CD4-positive, alpha-beta T cell (primary cell): ENCODE measurements at regions not wholly inside any gene's neighbourhood (a gene's known extent, or its start where the extent isn't known, plus 50 kb on each side); places are given as distances from the start of the nearest gene placed in this dataset.

Experiments used
- ATAC-seq: fragments of 200-7000 bp; cut with Tn5 transposase; one replicate; pipeline ENCODE4 v1.10.0; 2022; ENCODE audit warnings: mild to moderate bottlenecking; ENCODE audit not compliant: poor library complexity
- CTCF ChIA-PET: fragments of 350-600 bp; sonication (Branson Sonifier 250); formaldehyde crosslinking; loops from one replicate; lab custom pipeline; 2021; ENCODE audit warnings: antibody characterized with exemption, inconsistent platforms; lab: Charles Lee
- POLR2A ChIA-PET: fragments of 350-600 bp; sonication (Branson Sonifier 250); formaldehyde crosslinking; loops from one replicate; lab custom pipeline; 2021; ENCODE audit warnings: antibody characterized with exemption, inconsistent platforms; lab: Charles Lee
- DNase-seq, 14 experiments: peaks; one replicate each; pipeline ENCODE4 v3.0.0-alpha.2; 2013 to 2020; ENCODE audit warnings: mixed read lengths in 2 of 14
- H3K27ac ChIP-seq, 2 donors: one replicate each; pipeline versions ENCODE4 v1.5.1 to v1.7.0; 2013; ENCODE audit warnings: low read length in 2 of 2, low read depth in 1 of 2, mild to moderate bottlenecking in 1 of 2
- H3K27me3 ChIP-seq, 2 experiments: 1 replicate in 1 of 2; 2 replicates in 1 of 2; pipeline versions ENCODE4 v1.6.1 to v1.7.0; 2013; ENCODE audit warnings: low read length in 2 of 2, control low read depth in 1 of 2, mild to moderate bottlenecking in 1 of 2, moderate library complexity in 1 of 2; ENCODE audit not compliant: insufficient read depth in 2 of 2, control insufficient read depth in 1 of 2
- H3K36me3 ChIP-seq: one replicate; pipeline ENCODE4 v1.6.1; 2013; ENCODE audit warnings: low read length, control low read depth; ENCODE audit not compliant: insufficient read depth
- H3K4me1 ChIP-seq: one replicate; pipeline ENCODE4 v1.6.1; 2013; ENCODE audit warnings: low read length, control low read depth; ENCODE audit not compliant: insufficient read depth
- H3K4me3 ChIP-seq: one replicate; pipeline ENCODE4 v1.5.1; 2013; ENCODE audit warnings: mild to moderate bottlenecking, low read length, moderate library complexity
- H3K9me3 ChIP-seq, 2 experiments: 1 replicate in 1 of 2; 2 replicates in 1 of 2; pipeline versions ENCODE4 v1.6.1 to v1.7.0; 2013; ENCODE audit warnings: low read length in 2 of 2, mild to moderate bottlenecking in 2 of 2, control low read depth in 1 of 2, moderate library complexity in 1 of 2; ENCODE audit not compliant: control insufficient read depth in 1 of 2, insufficient read depth in 1 of 2
- H3K27ac Mint-ChIP-seq: one replicate; pipeline ENCODE4 v1.8.0; 2020; ENCODE audit warnings: mixed read lengths
- H3K27me3 Mint-ChIP-seq: one replicate; pipeline ENCODE4 v1.8.0; 2021; ENCODE audit warnings: mixed read lengths
- H3K36me3 Mint-ChIP-seq: one replicate; pipeline ENCODE4 v1.8.0; 2021; ENCODE audit warnings: low read depth, mixed read lengths
- H3K4me1 Mint-ChIP-seq: one replicate; pipeline ENCODE4 v1.8.0; 2021; ENCODE audit warnings: low read depth, mixed read lengths
- H3K4me3 Mint-ChIP-seq: one replicate; pipeline ENCODE4 v1.8.0; 2020; ENCODE audit warnings: mild to moderate bottlenecking, mixed read lengths
- H3K9me3 Mint-ChIP-seq: one replicate; pipeline ENCODE4 v1.8.0; 2020; ENCODE audit warnings: mixed read lengths
- CTCF ChIP-seq: fragments of 200-600 bp; IDR thresholded peaks from one replicate; pipeline ENCODE4 v1.8.0; 2022; ENCODE audit warnings: antibody characterized with exemption, mild to moderate bottlenecking
- intact Hi-C, 2 experiments: fragments of 100-400 bp; cut with DNase I in 1 of 2; cut with micrococcal nuclease in 1 of 2; formaldehyde crosslinking; loops; one replicate each; pipeline versions ENCODE4 v1.15.1 to v1.9.0; 2023 to 2025; cut with DNase I, micrococcal nuclease

GRCh38 chr14:61642614-61642982, 52.7 kb upstream of the HIF1A start:
- ChIA-PET POLR2A (no interaction called here), CTCF (no interaction called here)
- Histone ChIP-seq H3K4me1 (no peaks in the 10 kb centered on the region), H3K36me3 (no peaks in the 10 kb centered on the region), H3K27ac (no peak overlapping the region), H3K27me3 (no peaks in the 10 kb centered on the region), H3K9me3 (no peaks in the 10 kb centered on the region), H3K4me3 (no peak overlapping the region)
- intact Hi-C loops: loop anchor here in 1 of 2 experiments (5.0 kb wide), 1 partner anchor 65 kb away; no protein-coding TSS in a partner anchor
- TF ChIP-seq CTCF: no peak
- no peak for DNase-seq
- Mint-ChIP-seq H3K27me3 (no peaks in the 10 kb centered on the region), H3K36me3 (no peaks in the 10 kb centered on the region), H3K4me1 (peaks cover 15% of the 10 kb centered on the region), H3K27ac (no peak overlapping the region), H3K4me3 (no peak overlapping the region), H3K9me3 (no peaks in the 10 kb centered on the region)
- ATAC-seq: no peak

- no peak for DNase-seq
- Mint-ChIP-seq H3K4me3 (no peak overlapping the region), H3K9me3 (no peaks in the 10 kb centered on the region), H3K27me3 (no peaks in the 10 kb centered on the region), H3K4me1 (peaks cover 23% of the 10 kb centered on the region), H3K36me3 (no peaks in the 10 kb centered on the region), H3K27ac (no peak overlapping the region)
- Histone ChIP-seq H3K27me3 (no peaks in the 10 kb centered on the region), H3K36me3 (no peaks in the 10 kb centered on the region), H3K9me3 (no peaks in the 10 kb centered on the region), H3K27ac (no peak overlapping the region), H3K4me1 (peaks cover 1% of the 10 kb centered on the region), H3K4me3 (no peak overlapping the region)
- intact Hi-C loops: loop anchor here in 1 of 2 experiments (5.0 kb wide), 1 partner anchor 66 kb away; no protein-coding TSS in a partner anchor
- ChIA-PET POLR2A (no interaction called here), CTCF (no interaction called here)
- ATAC-seq: no peak
- TF ChIP-seq CTCF: no peak
These were observed 51.8 kb upstream of the HIF1A start for GRCh38 chr14:61643555-61643954.

GRCh38 chr14:61644175-61644574, 51.1 kb upstream of the HIF1A start:
- Mint-ChIP-seq H3K9me3 (no peaks in the 10 kb centered on the region), H3K4me3 (no peak overlapping the region), H3K4me1 (peaks cover 29% of the 10 kb centered on the region), H3K27ac (no peak overlapping the region), H3K27me3 (no peaks in the 10 kb centered on the region), H3K36me3 (no peaks in the 10 kb centered on the region)
- no peaks in the 10 kb centered on the region for H3K36me3 ChIP-seq
- H3K27me3 ChIP-seq: no peaks in the 10 kb centered on the region
- intact Hi-C loops: loop anchor here in 1 of 2 experiments (5.0 kb wide), 1 partner anchor 67 kb away; no protein-coding TSS in a partner anchor
- H3K4me1 ChIP-seq: peaks cover 6% of the 10 kb centered on the region
- TF ChIP-seq CTCF: no peak
- POLR2A ChIA-PET: no interaction called here
- no peak overlapping the region for H3K27ac ChIP-seq
- H3K4me3 ChIP-seq: no peak overlapping the region
- DNase-seq: no peak
- no peaks in the 10 kb centered on the region for H3K9me3 ChIP-seq
- no peak for ATAC-seq
- CTCF ChIA-PET: no interaction called here
